HG03460 (cell line): ENCODE measurements at regions not wholly inside any gene's neighbourhood (a gene's known extent, or its start where the extent isn't known, plus 50 kb on each side); places are given as distances from the start of the nearest gene placed in this dataset.
"Not testable (repeated sequence)": the region's sequence is repeated elsewhere in the genome, so short reads cannot be mapped to it uniquely, and the experiment has no call there.

ENCODE experiments used
- ATAC-seq: cut with Tn5 transposase; IDR thresholded peaks from one replicate; pipeline ENCODE4 v1.9.1; 2021; ENCODE audit not compliant: unreplicated experiment

DNA sequence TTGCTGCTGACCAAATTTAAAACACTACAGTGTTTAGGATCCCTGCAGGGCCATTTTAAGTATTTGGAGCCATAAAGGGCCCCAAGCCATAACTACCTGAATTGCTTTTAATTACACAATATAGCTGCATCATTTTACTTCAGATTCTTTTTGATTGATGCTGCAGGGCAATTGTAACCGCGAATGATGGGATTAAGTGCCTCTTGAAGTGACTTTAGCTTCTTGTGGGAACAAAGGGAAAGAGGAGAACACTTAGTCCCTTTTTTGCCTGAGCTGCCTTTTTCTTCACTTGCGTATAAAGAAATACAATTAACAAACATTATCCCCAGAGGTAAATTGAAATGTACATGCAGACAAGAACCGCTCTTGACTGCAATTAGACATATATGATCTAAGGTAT, 228.5 kb downstream of the ZIC5 start:
- no peak for ATAC-seq

DNA sequence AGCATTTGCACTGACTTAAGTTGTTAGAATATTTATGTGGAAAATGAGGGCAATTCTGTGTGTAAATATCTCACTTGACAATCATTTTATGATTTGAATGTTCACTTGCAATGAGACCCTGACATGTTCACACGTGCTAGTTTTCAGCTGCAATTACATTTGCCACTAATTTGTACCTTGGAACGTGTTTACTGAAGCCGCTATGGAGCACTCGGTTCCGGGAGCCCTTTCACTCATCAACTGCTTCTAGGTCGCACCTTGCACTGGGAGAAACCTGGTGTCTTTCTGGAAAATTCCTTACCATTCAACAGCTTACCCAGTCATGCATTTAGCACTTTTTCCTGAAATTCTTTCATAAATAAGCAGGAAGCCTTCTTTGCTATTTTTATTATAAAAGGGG, 229.6 kb downstream of the ZIC5 start:
- ATAC-seq, result no peak

DNA sequence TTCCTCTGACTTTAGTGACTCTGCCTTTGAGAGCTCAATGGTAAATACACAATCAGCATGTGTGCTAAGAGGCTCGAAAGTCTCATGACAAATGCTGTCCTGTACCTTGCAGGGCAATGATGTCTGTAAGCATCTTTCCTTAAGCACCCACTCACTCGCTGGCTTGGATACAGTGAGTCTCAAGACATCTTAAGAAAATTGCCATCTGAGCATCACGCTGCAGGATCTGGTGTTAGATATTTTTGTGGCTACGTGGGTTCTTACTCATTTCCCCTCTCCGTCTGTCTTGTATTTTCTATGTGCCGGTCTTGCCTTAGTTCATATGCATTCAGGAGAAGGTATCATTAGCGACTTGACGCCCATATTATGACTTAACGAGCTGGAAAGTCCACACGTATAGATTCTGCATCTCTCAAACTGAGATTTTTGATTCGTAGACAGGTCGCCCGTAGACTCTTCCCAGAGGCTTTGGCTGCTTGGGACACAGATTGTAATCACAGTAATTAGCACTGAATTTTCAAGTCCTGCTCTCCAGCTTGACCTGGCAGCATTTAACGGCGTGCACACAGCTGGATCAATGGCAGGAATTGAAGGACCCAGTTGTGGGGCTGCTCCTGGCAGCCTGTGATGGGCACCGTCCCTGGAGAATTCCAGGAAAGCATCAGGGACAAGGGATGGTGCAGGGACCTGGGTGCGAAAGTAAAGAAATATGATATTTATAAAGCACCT, 231.2 kb downstream of the ZIC5 start:
- no peak for ATAC-seq

DNA sequence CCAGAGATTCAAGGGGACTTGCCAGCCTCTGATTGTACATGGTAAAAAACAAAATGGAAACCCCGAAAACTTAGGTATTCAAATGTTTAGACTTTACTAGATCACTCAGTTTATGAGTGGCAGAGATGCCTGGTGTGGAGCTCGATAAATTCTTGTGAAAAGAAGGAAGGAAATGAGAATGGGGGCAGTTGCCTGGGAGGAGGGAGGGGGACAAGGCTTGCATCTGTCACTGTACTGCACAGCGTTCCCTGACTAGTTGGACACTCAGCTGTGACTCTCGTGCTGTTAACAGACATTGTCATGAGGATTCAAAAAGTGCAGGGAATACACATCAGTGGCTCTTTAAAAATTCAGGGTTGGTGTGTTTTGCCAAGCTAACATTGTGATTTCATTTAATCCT, 232.9 kb downstream of the ZIC5 start:
- no peak for ATAC-seq

DNA sequence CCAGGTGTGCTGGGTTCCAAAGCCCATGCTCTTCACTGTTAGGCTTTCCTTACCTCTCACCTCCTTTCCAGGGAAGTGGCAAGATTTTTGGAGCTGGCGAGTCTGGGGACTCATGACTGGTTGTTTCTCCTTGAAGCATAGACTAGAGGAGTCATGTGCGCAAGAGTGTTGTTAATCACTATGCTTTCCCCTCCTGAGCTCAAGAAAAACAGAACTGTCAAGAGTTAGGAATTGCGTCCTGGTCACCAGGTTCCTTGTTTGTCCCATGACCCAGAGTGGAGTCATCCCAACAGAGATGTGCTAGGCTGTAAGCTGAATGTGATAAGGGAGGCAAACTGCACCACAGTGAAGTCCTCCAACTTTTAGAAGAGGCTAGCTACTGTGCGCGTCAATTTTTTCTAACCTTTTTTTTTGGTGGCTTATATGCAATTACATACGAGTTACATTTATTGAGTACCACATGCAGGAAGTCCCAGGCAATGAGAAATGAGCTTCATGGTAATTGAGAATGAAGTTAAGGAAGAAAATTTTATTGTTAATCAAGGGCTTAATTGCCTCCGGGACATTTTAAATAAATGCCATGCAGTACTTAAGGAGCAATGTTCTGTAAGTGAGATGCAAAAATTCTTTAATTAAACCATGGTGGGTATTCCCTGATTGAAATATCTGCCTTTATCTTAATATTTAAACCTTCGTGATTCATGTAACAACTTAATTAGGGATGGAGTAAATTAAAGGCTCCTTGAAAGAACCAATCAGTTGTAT, 233.9 kb downstream of the ZIC5 start:
- ATAC-seq, result no peak

DNA sequence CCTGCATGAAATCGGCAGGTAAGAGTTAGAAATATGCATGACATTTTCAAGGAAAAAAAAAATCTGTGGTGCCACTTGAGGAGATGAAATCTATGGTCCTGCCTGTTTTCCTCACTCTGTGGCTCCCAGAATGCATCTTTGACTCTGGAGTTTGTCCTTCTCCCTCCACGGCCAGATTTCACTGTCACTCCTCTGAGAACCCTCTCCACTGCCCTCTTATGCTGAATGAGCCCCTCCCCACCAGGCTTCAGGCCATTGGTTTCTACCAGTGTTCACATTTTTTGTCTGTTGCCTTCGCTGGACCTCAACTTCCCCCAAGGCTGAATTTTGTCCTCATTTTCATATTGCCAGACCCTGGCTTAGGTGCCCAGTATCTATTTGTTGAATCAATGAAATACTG, 235.0 kb downstream of the ZIC5 start:
- no peak for ATAC-seq

DNA sequence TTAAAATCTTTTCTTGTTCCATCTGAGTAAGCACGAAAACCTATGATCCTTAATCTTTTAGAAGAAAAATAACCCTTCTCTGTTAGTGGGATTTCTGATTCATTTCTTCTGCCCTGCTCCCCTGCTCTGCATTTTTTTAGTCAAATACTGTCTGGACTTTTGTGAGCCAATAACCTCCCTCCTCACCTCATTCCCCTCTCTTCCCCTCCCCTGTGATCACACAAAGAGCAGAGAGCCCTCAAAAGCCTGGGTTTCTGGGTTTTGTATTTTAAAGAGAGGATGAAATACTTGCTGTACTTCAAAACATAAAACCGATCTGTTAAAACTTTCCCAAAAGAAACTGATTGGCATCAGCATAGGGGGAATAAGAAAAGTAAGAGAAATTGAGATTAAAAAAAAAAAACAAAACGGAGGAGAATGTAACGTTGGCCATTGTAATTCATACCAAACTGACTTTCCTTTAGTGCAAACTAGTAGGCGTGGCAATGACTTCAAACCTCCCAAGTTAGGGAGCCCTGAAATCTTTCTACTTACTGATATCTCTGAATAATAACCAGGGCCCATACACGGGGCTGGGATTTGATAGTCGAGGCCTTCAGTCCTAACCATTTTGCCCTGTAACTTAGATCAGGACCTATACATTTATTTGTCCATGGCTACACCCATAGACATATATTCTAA, 232.9 kb downstream of the TM9SF2 start:
- no peak for ATAC-seq

DNA sequence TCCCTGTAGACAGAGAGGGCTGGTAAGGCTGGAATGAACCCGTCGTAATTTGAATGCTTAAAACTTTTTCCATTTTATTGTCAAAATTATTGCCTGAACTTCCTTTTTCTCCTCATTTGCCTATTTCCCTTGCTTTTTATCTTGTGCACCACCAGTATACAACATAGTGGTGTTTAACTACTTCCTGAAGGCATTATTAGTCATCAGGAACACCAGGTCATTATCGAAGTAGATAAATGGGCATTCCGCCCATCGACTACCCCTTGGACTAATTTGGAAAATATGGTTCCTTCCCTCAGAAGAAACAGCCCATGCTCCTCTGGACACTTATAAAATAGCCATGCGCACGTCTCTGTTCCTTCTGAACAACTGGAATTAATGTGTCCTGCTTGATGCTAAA, 232.1 kb downstream of the TM9SF2 start:
- no peak for ATAC-seq

DNA sequence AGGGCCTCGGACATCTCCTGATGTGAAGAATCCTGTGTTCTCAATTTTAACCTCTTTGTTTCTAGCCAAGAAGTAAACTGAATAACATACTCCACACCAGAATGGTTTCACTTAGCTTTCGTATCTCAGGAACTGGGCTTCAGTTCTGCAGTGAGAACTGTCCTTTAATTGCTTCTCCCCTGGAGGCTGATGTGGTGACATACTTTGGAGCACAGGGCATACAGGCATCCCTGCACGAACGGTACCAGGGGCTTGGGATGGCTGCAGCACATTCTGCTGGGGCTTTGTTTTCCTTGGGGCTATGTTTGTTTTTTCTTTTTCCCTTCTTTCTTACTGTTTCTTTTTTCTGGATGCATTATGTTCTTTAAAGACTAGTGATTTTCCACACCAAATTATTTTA, 230.5 kb downstream of the TM9SF2 start:
- no peak for ATAC-seq

DNA sequence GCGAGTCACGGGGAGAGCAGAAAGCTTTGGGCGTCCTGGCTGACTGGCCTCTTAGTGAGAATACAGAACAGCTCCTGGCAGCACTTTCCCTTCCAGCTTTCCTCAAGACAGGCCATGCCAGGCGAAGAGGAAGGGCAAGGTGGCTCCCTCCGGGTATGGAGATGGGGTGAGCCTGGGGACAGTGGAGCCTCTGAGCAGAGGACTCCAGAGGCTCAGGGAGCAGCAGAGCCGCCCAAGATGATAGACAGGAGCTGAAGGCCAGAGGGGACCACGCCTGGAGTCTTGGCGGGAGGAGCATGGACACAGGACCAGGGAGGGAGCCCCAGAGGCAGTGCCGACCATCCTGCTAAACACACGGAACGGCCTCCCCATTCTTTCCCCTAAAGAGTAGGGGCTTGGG, 229.1 kb downstream of the TM9SF2 start:
- ATAC-seq, result no peak

DNA sequence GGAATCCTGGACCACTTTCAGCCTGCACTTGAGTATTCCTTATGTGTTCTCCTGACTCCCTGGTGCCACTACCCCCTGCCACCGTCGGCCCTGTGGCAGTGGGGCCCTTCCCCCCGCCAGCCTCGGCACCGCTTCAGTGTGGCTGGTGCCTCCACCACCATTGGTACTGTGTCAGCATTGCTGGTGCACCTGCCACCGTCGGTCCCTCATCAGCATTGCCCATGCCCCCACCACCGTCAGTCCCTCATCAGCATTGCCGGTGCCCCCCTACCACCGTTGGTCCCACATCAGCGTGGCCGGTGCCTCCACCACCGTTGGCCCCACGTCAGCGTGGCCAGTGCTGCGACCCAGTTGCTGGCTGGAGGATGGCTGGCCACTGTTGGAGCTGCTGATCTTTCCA, 228.5 kb downstream of the TM9SF2 start:
- ATAC-seq, result no peak

DNA sequence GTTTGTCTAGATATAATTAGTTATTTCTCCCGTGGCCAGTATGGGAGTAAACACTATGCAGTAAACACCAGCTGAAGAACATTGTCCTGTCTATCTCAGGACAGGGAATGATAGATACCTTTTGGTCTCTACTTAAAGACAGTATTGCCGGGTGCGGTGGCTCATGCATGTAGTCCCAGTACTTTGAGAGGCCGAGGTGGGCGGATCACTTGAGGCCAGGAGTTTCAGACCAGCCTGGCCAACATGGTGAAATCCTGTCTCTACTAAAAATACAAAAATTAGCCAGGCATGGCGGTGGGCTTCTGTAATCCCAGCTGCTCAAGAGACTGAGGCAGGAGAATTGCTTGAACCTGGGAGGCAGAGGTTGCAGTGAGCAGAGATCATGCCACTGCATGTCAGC, 226.4 kb downstream of the TM9SF2 start:
- ATAC-seq, result not testable (repeated sequence)

DNA sequence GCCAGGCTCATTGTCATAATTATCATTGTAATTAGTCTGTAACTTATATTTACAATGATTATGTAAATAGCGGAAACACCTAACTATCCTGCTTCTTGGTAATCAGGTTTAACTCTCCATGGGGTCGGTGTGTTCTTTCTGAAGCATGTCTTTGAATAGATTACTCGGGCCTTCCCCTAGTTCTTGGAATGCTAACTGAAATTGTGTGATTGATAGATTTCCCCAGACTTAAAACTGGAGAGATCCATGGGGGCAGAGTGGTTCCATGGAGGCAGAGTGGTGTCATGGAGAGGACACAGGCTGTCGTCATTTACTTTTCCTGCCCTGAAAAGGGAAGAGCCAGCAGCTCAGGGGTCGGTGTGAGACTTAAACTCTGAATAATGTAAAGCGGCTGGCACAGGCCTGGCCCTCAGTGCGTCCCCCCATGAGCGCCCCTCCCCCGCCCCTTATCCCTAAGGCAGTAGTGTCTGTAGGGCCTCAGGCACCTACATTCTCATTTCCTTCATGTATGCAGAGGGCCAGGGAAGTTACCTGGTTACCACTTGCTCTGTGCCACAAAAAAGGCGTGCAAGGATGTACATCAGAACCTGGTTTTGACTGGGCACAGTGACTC, 225.1 kb downstream of the TM9SF2 start:
- ATAC-seq, result no peak

DNA sequence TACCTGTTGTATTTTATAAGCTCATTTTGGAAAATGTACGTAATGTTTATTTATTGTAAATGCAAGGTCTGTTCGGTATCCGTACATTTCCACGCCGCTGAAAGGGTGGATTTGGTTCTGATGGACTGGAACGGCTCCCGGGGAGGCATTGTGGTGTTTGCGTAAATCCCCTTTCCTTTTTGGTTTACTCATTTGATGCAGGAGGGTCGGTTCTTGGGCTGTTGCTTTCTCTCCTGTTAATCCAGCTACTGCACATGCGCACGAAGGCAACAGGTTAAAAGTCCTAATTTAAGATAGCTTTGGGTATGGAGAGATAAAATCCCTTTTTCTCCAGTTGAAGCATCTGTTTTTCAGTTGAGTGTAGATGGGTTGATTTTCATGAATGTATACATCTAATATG, 224.4 kb downstream of the TM9SF2 start:
- ATAC-seq, result no peak

DNA sequence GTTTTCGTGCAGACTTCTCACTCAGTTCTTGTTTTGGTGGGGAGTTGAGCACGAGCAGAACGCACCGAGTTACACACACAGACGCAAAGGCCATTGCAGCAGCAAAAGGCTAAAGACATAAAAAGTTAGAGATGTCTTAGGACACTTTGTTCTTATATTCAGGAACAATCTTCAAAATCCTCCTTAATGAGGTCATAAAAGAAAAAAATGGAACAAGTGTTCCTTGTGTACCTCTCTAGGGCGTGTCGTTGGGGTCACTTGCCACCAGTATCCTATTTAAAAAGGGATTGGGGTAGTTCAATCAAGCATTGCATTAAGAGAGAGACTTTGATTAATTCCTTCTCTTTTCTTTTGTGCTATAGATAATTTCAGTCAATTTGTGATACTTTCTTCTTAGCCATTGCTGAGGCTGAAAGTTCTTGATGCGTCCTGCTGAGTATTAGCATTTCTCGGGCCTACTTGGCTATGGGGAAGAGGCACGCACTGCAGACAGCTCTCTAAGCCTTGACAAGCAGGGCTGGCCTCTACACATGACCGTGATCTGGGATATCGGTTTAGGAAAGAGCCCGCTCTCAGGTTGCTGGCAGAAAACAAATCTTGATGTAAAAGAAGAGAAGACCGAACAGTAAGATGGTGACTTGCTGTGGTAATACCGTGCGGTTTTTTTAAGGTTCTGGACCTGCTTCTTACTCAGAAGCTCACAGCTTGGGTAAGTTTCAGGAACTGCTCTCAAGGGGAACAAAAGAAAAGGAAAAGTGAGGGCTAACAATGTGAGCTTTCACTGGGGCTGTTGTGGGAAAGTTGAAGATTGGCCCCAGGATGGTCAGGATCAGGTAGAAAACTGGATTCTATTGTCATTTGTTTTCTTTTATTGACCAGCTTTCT, 223.6 kb downstream of the TM9SF2 start:
- no peak for ATAC-seq

DNA sequence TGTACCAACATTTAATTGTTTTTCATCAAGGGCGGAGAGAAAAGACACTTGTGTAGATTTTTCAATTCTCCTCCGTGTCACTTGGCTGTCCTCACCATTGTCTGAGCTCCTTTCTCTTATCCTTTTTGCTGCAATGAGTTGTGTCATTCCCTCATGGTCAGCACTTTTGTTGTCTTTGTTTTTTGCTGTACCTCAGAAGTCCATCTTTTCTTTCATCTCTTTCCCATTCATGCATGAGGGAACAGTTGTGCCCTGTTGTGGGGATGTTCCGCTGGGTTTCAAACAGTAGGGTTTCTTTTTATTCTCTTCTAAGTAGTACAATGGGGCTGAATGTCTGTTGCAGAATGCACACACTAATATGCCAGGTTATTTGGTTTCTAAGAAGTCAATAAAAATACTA, 222.6 kb downstream of the TM9SF2 start:
- no peak for ATAC-seq

DNA sequence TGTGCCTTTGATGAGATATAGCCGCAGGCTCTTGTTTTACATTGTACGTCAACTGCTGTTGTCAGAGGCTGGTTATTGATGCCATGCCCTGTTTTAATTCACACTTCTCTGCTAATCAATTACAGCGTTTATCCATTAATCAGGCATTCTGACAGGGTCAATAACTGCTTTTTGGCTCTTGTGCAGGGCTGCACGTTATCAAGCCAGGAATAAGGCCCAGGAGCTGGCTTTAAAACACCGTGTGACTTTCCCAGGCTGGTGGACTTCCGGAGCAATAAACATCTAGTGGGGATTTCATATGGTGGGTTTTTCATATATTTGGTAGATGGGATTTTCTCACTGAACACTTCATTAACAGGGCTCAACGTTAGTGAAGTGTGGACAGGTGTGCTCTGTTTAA, 221.7 kb downstream of the TM9SF2 start:
- ATAC-seq, result no peak

DNA sequence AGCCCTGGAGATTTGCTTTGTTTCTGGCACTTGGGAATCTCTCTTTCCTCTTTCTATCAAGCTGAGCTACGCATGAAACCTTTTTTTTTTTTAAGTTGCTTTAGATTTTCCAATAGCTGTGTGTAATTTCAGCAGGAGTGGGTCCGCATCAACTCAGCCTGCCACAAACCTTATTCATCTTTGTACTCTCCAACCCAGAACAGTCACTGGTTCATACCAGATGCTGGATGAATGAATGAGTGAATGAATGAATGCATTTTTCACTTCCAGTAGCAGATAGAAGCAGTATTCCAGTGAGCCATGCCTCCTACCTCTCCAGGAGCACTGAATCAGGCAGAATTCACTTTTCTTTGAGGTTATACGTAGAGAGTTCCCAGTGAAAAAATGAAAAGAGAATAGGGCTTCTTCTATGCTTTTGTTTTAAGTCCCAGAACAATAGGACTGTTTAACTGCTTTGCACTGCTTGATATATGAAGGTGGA, 221.1 kb downstream of the TM9SF2 start:
- no peak for ATAC-seq

DNA sequence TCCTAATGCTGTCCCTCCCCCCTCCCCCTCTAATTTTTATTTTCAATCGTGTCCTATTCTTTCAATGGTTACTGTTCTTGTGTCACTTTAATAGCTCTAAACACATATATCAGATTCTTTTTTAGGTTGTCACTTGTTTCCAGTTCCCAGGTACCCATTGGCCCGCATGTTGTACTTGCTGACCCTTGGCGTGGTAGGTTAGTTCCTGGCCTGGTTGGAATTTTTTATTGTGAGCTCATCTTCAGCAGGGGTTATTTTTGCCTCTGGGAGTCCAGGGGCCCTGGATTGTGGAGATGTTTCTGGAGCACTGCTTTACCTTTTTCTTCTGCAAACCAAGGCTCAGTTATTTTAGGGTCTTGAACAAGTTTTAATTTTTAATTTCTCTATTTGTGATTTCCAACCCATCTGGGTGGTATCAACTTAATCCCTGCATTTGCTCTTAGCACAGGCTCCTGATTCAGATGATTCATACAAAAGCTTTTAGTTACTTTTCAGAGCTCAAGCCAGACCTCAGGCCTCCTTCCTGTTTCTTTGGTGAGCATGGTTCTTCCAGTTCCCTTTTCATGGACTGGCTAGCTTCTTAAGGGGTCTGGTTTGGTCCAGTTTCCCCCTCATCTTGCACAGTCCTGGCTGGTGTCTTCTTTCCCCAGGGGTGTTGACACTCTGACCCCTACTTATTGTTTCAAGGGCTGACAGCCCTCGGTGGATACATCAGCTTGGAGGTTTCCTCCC, 220.5 kb downstream of the TM9SF2 start:
- no peak for ATAC-seq
